ENCODE measurements at regions not wholly inside any gene's neighbourhood (a gene's known extent, or its start where the extent isn't known, plus 50 kb on each side); places are given as distances from the start of the nearest gene placed in this dataset.

DNA sequence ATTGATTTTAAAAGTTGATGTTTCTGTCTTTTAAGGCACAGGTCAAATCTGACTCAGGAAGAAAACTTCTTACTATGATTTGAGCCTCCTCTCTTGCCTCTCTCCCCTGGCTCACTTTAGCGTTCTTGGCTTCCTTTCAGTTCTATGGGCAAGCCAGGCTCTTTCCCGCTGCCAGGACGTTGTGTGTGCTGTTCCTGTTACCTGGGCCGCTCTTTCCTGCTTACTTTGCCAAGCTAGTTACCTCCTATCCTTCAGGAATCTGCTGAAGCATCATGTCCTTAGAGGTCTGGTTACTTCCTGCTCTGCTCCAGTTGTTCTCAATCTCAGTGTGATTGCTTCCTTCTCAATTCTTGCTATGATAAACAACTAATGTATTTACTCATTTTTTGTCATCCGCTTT, 1108.5 kb upstream of the EEF2KMT start:
- TF ChIP-seq EZH2phosphoT487 (IDR thresholded peaks at IDR 0.05; ENCODE audit: insufficient read depth, low read depth): no peak
- no peak for TF ChIP-seq EZH2 (IDR thresholded peaks at IDR 0.05; ENCODE audit: insufficient read depth, poor library complexity, severe bottlenecking)

All from GM23248 (cell line).